Fibroblast of lung (primary cell): ENCODE measurements at regions not wholly inside any gene's neighbourhood (a gene's known extent, or its start where the extent isn't known, plus 50 kb on each side); places are given as distances from the start of the nearest gene placed in this dataset.

Experiments
- CTCF ChIP-seq, 2 donors: IDR thresholded peaks in 1 of 2; conservative IDR thresholded peaks in 1 of 2; 1 replicate in 1 of 2; 2 replicates in 1 of 2; pipeline ENCODE4 v1.5.1; 2011 to 2012; ENCODE audit warnings: low read length in 2 of 2, control low read depth in 1 of 2, inconsistent platforms in 1 of 2, low read depth in 1 of 2, mild to moderate bottlenecking in 1 of 2
- EZH2 ChIP-seq: IDR thresholded peaks from 2 replicates; pipeline ENCODE4 v1.5.1; 2012; ENCODE audit warnings: low read length, control low read depth, mild to moderate bottlenecking; ENCODE audit errors: missing control alignments

- TF ChIP-seq CTCF (conservative IDR thresholded peaks at IDR 0.05 in 1 of 2, IDR thresholded peaks at IDR 0.05 in 1 of 2; ENCODE audit: low read depth in 1 of 2, low read length in 2 of 2) = no peak
- TF ChIP-seq EZH2 = no peak
These were observed 471.3 kb downstream of the UTRN start for GRCh38 chr6:144756469-144756868.
